Neutrophil (primary cell): ENCODE measurements at regions not wholly inside any gene's neighbourhood (a gene's known extent, or its start where the extent isn't known, plus 50 kb on each side); places are given as distances from the start of the nearest gene placed in this dataset.

Experiments
- H3K27ac ChIP-seq: fragments of 200-600 bp; sonication (generic); 2 replicates; pipeline ENCODE4 v1.5.1; 2016; ENCODE audit warnings: mild to moderate bottlenecking, moderate library complexity
- H3K27me3 ChIP-seq: fragments of 200-600 bp; sonication (generic); 2 replicates; pipeline ENCODE4 v1.6.0; 2016; ENCODE audit warnings: mild to moderate bottlenecking
- H3K36me3 ChIP-seq: fragments of 200-600 bp; sonication (generic); 2 replicates; pipeline ENCODE4 v1.5.1; 2017
- H3K4me1 ChIP-seq, 2 experiments: fragments of 200-600 bp in 1 of 2; sonication (generic) in 1 of 2; 1 replicate in 1 of 2; 2 replicates in 1 of 2; pipeline versions ENCODE4 v1.5.1 to v1.6.1; 2013 to 2016; ENCODE audit warnings: low read depth in 1 of 2, low read length in 1 of 2, mild to moderate bottlenecking in 1 of 2, moderate library complexity in 1 of 2; ENCODE audit not compliant: control insufficient read depth in 1 of 2, insufficient read depth in 1 of 2
- H3K4me3 ChIP-seq, 2 experiments: fragments of 200-600 bp in 1 of 2; sonication (generic) in 1 of 2; 1 replicate in 1 of 2; 2 replicates in 1 of 2; pipeline ENCODE4 v1.5.1; 2013 to 2016; ENCODE audit warnings: low read depth in 1 of 2, low read length in 1 of 2, mild to moderate bottlenecking in 1 of 2, moderate library complexity in 1 of 2
- H3K9me3 ChIP-seq: fragments of 200-600 bp; sonication (generic); 2 replicates; pipeline ENCODE4 v1.5.1; 2016
- TF ChIP-seq, protein P1 (sequence below): fragments of 200-600 bp; sonication (generic); IDR thresholded peaks from 2 replicates; pipeline ENCODE4 v1.5.1; 2016; ENCODE audit warnings: antibody characterized with exemption

DNA sequence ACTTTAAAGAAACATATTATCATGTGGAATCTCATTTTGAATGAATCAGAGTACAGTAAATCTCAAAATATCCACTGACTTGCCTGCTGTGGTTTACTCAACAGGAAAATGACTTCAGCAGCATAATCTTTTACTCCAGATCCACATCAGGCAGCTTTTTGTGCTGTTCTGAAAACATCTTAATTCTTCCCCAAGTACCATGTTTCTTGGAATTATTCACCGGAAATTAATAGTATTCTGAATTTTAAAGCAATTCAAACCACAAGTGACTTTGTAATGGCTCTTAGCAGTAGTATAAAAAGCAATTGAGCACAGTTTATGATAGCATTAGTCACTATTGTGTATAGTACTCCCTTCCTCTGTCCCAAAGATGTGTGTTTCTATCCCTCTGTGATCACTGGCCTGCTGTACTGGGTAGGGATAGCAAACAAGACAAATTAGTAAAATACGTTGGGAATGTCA is 64.2 kb upstream of the ERRFI1 start:
- Histone ChIP-seq H3K36me3 (no peaks in the 10 kb centered on the region), H3K27me3 (peaks cover 46% of the 10 kb centered on the region), H3K9me3 (no peaks in the 10 kb centered on the region), H3K27ac (no peak overlapping the region), H3K4me1 (no peaks in the 10 kb centered on the region), H3K4me3 (no peak overlapping the region)
- TF ChIP-seq, protein P1, sequence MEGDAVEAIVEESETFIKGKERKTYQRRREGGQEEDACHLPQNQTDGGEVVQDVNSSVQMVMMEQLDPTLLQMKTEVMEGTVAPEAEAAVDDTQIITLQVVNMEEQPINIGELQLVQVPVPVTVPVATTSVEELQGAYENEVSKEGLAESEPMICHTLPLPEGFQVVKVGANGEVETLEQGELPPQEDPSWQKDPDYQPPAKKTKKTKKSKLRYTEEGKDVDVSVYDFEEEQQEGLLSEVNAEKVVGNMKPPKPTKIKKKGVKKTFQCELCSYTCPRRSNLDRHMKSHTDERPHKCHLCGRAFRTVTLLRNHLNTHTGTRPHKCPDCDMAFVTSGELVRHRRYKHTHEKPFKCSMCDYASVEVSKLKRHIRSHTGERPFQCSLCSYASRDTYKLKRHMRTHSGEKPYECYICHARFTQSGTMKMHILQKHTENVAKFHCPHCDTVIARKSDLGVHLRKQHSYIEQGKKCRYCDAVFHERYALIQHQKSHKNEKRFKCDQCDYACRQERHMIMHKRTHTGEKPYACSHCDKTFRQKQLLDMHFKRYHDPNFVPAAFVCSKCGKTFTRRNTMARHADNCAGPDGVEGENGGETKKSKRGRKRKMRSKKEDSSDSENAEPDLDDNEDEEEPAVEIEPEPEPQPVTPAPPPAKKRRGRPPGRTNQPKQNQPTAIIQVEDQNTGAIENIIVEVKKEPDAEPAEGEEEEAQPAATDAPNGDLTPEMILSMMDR: no peak

DNA sequence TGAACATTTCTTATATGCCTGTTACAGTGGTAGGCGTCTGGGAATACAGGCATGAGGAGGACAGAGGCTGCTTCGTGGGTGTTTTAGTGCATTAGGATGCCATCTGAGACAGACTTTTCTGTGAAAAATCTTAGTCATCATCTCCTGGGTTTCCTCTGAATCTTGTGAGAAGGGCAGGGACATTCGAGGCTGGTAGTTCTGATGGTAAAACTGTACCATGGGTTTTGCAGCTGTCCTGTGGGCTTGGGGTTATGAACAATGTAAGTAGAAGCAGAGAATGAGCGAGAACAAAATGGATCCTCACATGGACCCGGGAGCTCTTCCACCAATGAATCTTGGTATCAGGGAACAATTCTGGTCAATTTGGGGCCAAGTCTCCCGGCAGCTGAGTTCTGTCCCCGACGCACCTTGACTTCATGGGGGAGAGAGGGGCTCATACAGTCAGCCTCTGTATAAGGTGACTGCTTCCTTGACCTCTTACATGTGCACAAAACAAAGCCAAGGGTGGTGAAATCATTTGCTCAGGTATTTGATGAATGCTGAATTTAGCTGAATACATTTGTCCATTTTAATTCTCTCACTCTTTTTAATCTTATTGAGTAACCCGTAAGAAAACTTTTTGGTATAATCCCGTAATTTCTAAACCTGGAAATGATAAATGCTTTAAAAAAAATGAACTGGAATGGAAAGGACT is 63.6 kb upstream of the ERRFI1 start:
- Histone ChIP-seq H3K4me3 (no peak overlapping the region), H3K4me1 (no peaks in the 10 kb centered on the region), H3K27ac (no peak overlapping the region), H3K9me3 (no peaks in the 10 kb centered on the region), H3K36me3 (no peaks in the 10 kb centered on the region), H3K27me3 (peaks cover 50% of the 10 kb centered on the region)
- TF ChIP-seq, protein P1: no peak

DNA sequence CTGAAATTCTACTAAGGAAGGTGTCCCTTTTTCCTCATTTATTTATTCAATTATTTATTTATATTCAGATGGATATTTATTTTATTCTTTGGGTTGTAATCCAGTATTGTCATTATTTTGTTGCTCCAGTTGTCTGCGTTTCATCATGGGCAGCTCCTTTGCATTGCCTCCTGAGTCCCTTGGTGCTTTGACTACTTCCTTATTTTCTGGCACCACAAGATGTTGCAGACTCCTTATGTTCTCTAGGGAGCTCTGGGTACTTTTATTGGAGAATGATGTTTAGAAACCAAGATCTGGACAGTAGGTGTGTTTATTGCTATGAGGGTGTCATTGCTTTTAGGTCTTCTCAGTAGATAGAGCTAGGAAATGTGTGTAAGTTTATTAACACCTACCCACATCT is 59.9 kb upstream of the ERRFI1 start:
- Histone ChIP-seq H3K27ac (no peak overlapping the region), H3K4me3 (no peak overlapping the region), H3K27me3 (peaks cover 58% of the 10 kb centered on the region), H3K9me3 (no peaks in the 10 kb centered on the region), H3K4me1 (no peaks in the 10 kb centered on the region), H3K36me3 (no peaks in the 10 kb centered on the region)
- TF ChIP-seq, protein P1: no peak

DNA sequence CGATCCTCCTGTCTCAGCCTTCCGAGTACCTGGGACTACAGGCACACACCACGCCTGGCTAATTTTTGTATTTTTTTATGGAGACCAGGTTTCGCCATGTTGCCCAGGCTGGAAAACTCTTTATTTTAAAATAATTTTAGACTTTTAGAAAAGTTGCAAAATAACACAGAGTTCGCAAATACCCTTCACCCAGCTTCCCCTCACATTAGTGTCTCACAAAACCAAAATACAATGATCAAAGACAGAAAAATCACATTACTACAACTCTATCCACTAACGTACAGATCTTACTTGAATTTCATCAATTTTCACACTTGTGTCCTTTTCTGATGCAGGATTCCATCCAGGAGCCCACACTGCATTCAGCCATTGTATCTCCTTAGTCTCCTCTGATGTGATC is 58.8 kb upstream of the ERRFI1 start:
- peaks cover 57% of the 10 kb centered on the region for H3K27me3 ChIP-seq
- H3K27ac ChIP-seq: no peak overlapping the region
- no peaks in the 10 kb centered on the region for H3K36me3 ChIP-seq
- H3K4me3 ChIP-seq: no peak overlapping the region
- no peaks in the 10 kb centered on the region for H3K4me1 ChIP-seq
- no peaks in the 10 kb centered on the region for H3K9me3 ChIP-seq
- TF ChIP-seq, protein P1: no peak

DNA sequence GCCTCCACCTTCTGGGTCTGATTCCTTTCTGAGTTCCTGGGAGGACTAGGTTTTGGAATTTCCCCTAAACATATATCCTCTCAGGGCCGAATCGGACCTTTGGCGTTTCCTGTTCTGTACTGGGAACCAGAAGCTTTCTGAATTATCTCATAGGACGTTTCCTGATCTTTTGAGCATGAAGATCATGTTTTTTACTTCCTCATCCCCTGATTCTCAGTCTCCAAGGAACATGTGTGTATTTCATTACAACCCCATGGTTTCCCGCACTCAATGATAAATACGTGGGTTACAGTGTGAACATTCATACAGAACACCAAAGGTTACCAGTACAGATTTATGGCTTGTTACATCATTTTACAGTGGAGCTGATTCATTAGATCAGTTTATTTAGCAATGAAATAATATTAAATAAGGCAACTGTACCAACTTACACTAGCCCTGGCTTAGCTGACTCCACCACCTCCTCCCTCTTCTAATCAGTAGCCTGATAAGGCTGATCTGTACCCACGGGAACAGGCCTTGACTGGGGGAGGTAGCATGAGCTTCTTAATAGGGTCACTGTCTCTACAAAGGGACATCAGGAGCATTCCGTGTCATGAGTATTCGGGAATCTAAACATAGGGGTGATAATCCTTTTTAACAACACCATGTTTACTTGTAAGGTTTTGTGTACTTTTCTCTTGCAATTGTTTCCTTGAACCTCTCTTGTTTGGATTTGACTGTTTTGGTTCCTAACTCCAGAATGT is 57.8 kb upstream of the ERRFI1 start:
- Histone ChIP-seq H3K27me3 (peaks cover 50% of the 10 kb centered on the region), H3K36me3 (no peaks in the 10 kb centered on the region), H3K9me3 (no peaks in the 10 kb centered on the region), H3K4me1 (no peaks in the 10 kb centered on the region), H3K27ac (no peak overlapping the region), H3K4me3 (no peak overlapping the region)
- TF ChIP-seq, protein P1: no peak
